B cell (primary cell): ENCODE measurements at regions not wholly inside any gene's neighbourhood (a gene's known extent, or its start where the extent isn't known, plus 50 kb on each side); places are given as distances from the start of the nearest gene placed in this dataset.

Experiments used
- EZH2 ChIP-seq: IDR thresholded peaks from 2 replicates; pipeline ENCODE4 v1.6.1; 2012; ENCODE audit warnings: borderline replicate concordance, low read depth, mild to moderate bottlenecking, moderate library complexity, low read length; ENCODE audit not compliant: insufficient read depth, poor library complexity, severe bottlenecking
- TF ChIP-seq, protein P1 (sequence below): fragments of 200-600 bp; IDR thresholded peaks from one replicate; pipeline ENCODE4 v1.8.0; 2022; ENCODE audit warnings: antibody characterized with exemption, mild to moderate bottlenecking

DNA sequence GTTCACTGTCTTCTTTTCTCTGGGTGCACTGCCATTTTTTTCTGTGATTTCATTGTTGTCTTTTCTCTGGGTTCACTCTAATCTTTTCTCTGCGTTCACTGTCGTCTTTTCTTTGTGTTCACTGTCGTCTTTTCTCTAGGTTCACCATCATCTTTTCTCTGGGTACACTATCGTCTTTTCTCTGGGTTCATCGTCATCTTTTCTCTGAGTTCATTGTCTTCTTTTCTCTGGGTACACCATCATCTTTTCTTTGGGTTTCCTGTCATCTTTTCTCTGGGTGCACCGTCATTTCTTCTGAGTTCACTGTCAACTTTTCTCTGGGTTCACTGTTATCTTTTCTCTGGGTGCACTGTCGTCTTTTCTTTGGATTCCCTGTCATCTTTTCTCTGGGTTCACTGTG is 137.6 kb upstream of the MAP3K4 start:
- TF ChIP-seq, protein P1, sequence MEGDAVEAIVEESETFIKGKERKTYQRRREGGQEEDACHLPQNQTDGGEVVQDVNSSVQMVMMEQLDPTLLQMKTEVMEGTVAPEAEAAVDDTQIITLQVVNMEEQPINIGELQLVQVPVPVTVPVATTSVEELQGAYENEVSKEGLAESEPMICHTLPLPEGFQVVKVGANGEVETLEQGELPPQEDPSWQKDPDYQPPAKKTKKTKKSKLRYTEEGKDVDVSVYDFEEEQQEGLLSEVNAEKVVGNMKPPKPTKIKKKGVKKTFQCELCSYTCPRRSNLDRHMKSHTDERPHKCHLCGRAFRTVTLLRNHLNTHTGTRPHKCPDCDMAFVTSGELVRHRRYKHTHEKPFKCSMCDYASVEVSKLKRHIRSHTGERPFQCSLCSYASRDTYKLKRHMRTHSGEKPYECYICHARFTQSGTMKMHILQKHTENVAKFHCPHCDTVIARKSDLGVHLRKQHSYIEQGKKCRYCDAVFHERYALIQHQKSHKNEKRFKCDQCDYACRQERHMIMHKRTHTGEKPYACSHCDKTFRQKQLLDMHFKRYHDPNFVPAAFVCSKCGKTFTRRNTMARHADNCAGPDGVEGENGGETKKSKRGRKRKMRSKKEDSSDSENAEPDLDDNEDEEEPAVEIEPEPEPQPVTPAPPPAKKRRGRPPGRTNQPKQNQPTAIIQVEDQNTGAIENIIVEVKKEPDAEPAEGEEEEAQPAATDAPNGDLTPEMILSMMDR = no peak
- no peak for TF ChIP-seq EZH2
